H9 (cell line): ENCODE measurements at regions not wholly inside any gene's neighbourhood (a gene's known extent, or its start where the extent isn't known, plus 50 kb on each side); places are given as distances from the start of the nearest gene placed in this dataset.

Experiments
- DNase-seq: peaks from one replicate; pipeline ENCODE4 v3.0.0-alpha.2; 2017
- H2AFZ ChIP-seq: one replicate; pipeline ENCODE4 v1.6.1; 2013; ENCODE audit warnings: mild to moderate bottlenecking, low read length, control low read depth, moderate library complexity
- H2AK5ac ChIP-seq: 2 replicates; pipeline ENCODE4 v1.6.1; 2013; ENCODE audit warnings: low read length, control low read depth, mixed read lengths; ENCODE audit not compliant: insufficient read length
- H2BK120ac ChIP-seq: one replicate; pipeline ENCODE4 v1.6.1; 2013; ENCODE audit warnings: low read depth, mild to moderate bottlenecking, low read length, control low read depth, inconsistent platforms; ENCODE audit not compliant: poor library complexity, severe bottlenecking
- H2BK12ac ChIP-seq: 2 replicates; pipeline ENCODE4 v1.6.1; 2013; ENCODE audit warnings: low read length, control low read depth, mixed read lengths, low read depth; ENCODE audit not compliant: insufficient read length
- H2BK15ac ChIP-seq: 2 replicates; pipeline ENCODE4 v1.6.1; 2013; ENCODE audit warnings: low read depth, low read length, control low read depth
- H2BK20ac ChIP-seq: one replicate; pipeline ENCODE4 v1.6.1; 2013; ENCODE audit warnings: low read depth, mild to moderate bottlenecking, low read length, control low read depth, inconsistent platforms; ENCODE audit not compliant: poor library complexity, severe bottlenecking
- H2BK5ac ChIP-seq: 2 replicates; pipeline ENCODE4 v1.6.1; 2013; ENCODE audit warnings: low read length, control low read depth, mixed read lengths; ENCODE audit not compliant: insufficient read length
- H3K14ac ChIP-seq: 2 replicates; pipeline ENCODE4 v1.6.1; 2013; ENCODE audit warnings: low read length, control low read depth; ENCODE audit not compliant: insufficient read depth
- H3K18ac ChIP-seq: 2 replicates; pipeline ENCODE4 v1.6.1; 2013; ENCODE audit warnings: low read depth, mild to moderate bottlenecking, mixed read lengths, low read length, control low read depth; ENCODE audit not compliant: insufficient read length
- H3K23ac ChIP-seq: 2 replicates; pipeline ENCODE4 v1.6.1; 2013; ENCODE audit warnings: low read length, control low read depth, mixed read lengths, low read depth; ENCODE audit not compliant: insufficient read length
- H3K23me2 ChIP-seq: 2 replicates; pipeline ENCODE4 v1.6.1; 2013; ENCODE audit warnings: low read depth, mild to moderate bottlenecking, mixed read lengths, low read length, control low read depth; ENCODE audit not compliant: insufficient read length, poor library complexity, severe bottlenecking
- H3K27ac ChIP-seq: 2 replicates; pipeline ENCODE4 v1.5.1; 2013; ENCODE audit warnings: low read length, control low read depth, mixed read lengths, low read depth; ENCODE audit not compliant: insufficient read length
- H3K27me3 ChIP-seq: 2 replicates; pipeline ENCODE4 v1.6.1; 2013; ENCODE audit warnings: low read length, control low read depth, inconsistent platforms; ENCODE audit not compliant: insufficient read depth
- H3K4ac ChIP-seq: 2 replicates; pipeline ENCODE4 v1.6.1; 2013; ENCODE audit warnings: low read depth, mild to moderate bottlenecking, control low read depth, inconsistent platforms, low read length, moderate library complexity
- H3K4me1 ChIP-seq: 2 replicates; pipeline ENCODE4 v1.6.1; 2013; ENCODE audit warnings: low read length, control low read depth, inconsistent platforms; ENCODE audit not compliant: insufficient read depth
- H3K4me2 ChIP-seq: 2 replicates; pipeline ENCODE4 v1.6.1; 2013; ENCODE audit warnings: low read length, control low read depth, mixed read lengths; ENCODE audit not compliant: insufficient read length, insufficient read depth
- H3K56ac ChIP-seq: 2 replicates; pipeline ENCODE4 v1.6.1; 2013; ENCODE audit warnings: low read depth, mild to moderate bottlenecking, mixed read lengths, low read length, control low read depth; ENCODE audit not compliant: insufficient read length
- H3K79me1 ChIP-seq: 2 replicates; pipeline ENCODE4 v1.6.1; 2013; ENCODE audit warnings: low read depth, mild to moderate bottlenecking, moderate library complexity, low read length, control low read depth, inconsistent platforms; ENCODE audit not compliant: insufficient read depth, poor library complexity, severe bottlenecking
- H3K79me2 ChIP-seq: 2 replicates; pipeline ENCODE4 v1.6.1; 2013; ENCODE audit warnings: low read length, control low read depth, inconsistent platforms; ENCODE audit not compliant: insufficient read depth
- H3K9ac ChIP-seq: 2 replicates; pipeline ENCODE4 v1.6.1; 2013; ENCODE audit warnings: low read length, control low read depth, mixed read lengths; ENCODE audit not compliant: insufficient read length; ENCODE audit errors: extremely low read depth
- H3K9me3 ChIP-seq: one replicate; pipeline ENCODE4 v1.6.1; 2013; ENCODE audit warnings: low read depth, low read length, inconsistent platforms; ENCODE audit not compliant: control insufficient read depth
- H3T11ph ChIP-seq: one replicate; pipeline ENCODE4 v1.6.1; 2013; ENCODE audit warnings: mild to moderate bottlenecking, low read length, control low read depth, inconsistent platforms
- H4K20me1 ChIP-seq: one replicate; pipeline ENCODE4 v1.6.1; 2013; ENCODE audit not compliant: control insufficient read depth, insufficient read length, insufficient read depth
- H4K5ac ChIP-seq: 2 replicates; pipeline ENCODE4 v1.6.1; 2013; ENCODE audit warnings: low read depth, mild to moderate bottlenecking, mixed read lengths, low read length, control low read depth; ENCODE audit not compliant: insufficient read length
- H4K8ac ChIP-seq: replicated peaks from 2 replicates; pipeline ENCODE4 v1.6.1; 2013; ENCODE audit warnings: low read length, control low read depth, mixed read lengths, low read depth; ENCODE audit not compliant: insufficient read length
- H4K91ac ChIP-seq: 2 replicates; pipeline ENCODE4 v1.6.1; 2013; ENCODE audit warnings: low read depth, mild to moderate bottlenecking, moderate library complexity, mixed read lengths, low read length, control low read depth; ENCODE audit not compliant: insufficient read length
- H3K27ac Mint-ChIP-seq, 3 experiments: 2 replicates in 2 of 3; 3 replicates in 1 of 3; pipeline ENCODE4 v1.8.0; 2020 to 2021; ENCODE audit warnings: mixed read lengths in 3 of 3, mild to moderate bottlenecking in 1 of 3, moderate library complexity in 1 of 3
- H3K27me3 Mint-ChIP-seq: 2 replicates; pipeline ENCODE4 v1.8.0; 2021; ENCODE audit warnings: low read depth, mild to moderate bottlenecking, moderate library complexity, mixed read lengths
- H3K36me3 Mint-ChIP-seq, 3 experiments: 2 replicates in 2 of 3; 3 replicates in 1 of 3; pipeline ENCODE4 v1.8.0; 2020 to 2021; ENCODE audit warnings: low read depth in 3 of 3, mixed read lengths in 3 of 3; ENCODE audit not compliant: insufficient read depth in 1 of 3
- H3K4me1 Mint-ChIP-seq, 2 experiments: 2 replicates each; pipeline ENCODE4 v1.8.0; 2020; ENCODE audit warnings: mixed read lengths in 2 of 2
- H3K4me3 Mint-ChIP-seq, 2 experiments: 2 replicates in 1 of 2; 3 replicates in 1 of 2; pipeline ENCODE4 v1.8.0; 2020 to 2021; ENCODE audit warnings: mild to moderate bottlenecking in 2 of 2, mixed read lengths in 2 of 2, moderate library complexity in 1 of 2
- H3K9me3 Mint-ChIP-seq, 2 experiments: 2 replicates in 1 of 2; 3 replicates in 1 of 2; pipeline ENCODE4 v1.8.0; 2020; ENCODE audit warnings: mild to moderate bottlenecking in 2 of 2, mixed read lengths in 2 of 2, moderate library complexity in 1 of 2
- WGBS: extraction: QIAGEN DNeasy Blood & Tissue Kit; methylation state at CpG from one replicate; pipeline ENCODE4 v1.1.7; 2013; ENCODE audit warnings: missing lambda C conversion rate, low lambda C conversion rate, mixed read lengths; ENCODE audit not compliant: insufficient read length; ENCODE audit errors: extremely low coverage; 5-methylcytosine and 5-hydroxymethylcytosine counted together
- TF ChIP-seq, protein P1 (sequence below): fragments of 200-600 bp; sonication (generic); conservative IDR thresholded peaks from 3 replicates; pipeline ENCODE4 v1.8.0; 2021; ENCODE audit warnings: antibody characterized with exemption, mild to moderate bottlenecking

DNA sequence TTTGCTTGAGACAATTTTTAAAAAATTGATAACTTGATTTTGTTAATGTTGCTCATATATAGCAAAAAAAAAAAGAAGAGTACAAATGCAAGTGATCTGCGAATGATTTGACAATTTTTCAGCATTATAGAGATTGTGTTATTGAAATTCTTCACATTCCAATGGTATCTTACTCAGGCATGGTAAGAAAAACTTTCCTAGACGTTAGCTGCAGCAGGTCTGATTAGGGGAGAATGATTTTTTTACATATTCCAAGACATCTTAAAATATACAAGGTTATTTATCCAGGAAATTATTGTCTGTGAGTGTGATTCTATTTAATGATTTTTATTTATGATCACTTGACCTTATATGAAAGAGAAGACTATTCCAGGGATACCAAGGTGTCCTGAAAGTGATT lies 361.9 kb downstream of the MAT2B start:
- Histone ChIP-seq H3K56ac (no peak overlapping the region), H3K79me2 (no peaks in the 10 kb centered on the region), H2AFZ (no peak overlapping the region), H3K18ac (no peak overlapping the region), H3K14ac (no peak overlapping the region), H3K9me3 (no peaks in the 10 kb centered on the region), H4K91ac (no peak overlapping the region), H2AK5ac (no peak overlapping the region), H2BK5ac (no peak overlapping the region), H4K8ac (no peak overlapping the region), H4K5ac (no peak overlapping the region), H3K4ac (no peak overlapping the region), H3K79me1 (no peaks in the 10 kb centered on the region), H2BK15ac (no peak overlapping the region), H4K20me1 (no peaks in the 10 kb centered on the region), H2BK12ac (no peak overlapping the region), H3K23ac (no peak overlapping the region), H3K9ac (no peak overlapping the region), H3K4me1 (no peaks in the 10 kb centered on the region; the same call in 1 of the 2 replicates), H3K27me3 (no peaks in the 10 kb centered on the region), H2BK120ac (no peak overlapping the region), H3K27ac (no peak overlapping the region), H2BK20ac (no peak overlapping the region), H3K23me2 (no peaks in the 10 kb centered on the region), H3K4me2 (no peak overlapping the region), H3T11ph (no peak overlapping the region)
- Mint-ChIP-seq H3K4me3 (no peak overlapping the region), H3K9me3 (no peaks in the 10 kb centered on the region), H3K4me1 (peaks cover 13% of the 10 kb centered on the region in 2 experiments), H3K36me3 (no peaks in the 10 kb centered on the region), H3K27me3 (no peaks in the 10 kb centered on the region), H3K27ac (no peak overlapping the region)
- TF ChIP-seq, protein P1, sequence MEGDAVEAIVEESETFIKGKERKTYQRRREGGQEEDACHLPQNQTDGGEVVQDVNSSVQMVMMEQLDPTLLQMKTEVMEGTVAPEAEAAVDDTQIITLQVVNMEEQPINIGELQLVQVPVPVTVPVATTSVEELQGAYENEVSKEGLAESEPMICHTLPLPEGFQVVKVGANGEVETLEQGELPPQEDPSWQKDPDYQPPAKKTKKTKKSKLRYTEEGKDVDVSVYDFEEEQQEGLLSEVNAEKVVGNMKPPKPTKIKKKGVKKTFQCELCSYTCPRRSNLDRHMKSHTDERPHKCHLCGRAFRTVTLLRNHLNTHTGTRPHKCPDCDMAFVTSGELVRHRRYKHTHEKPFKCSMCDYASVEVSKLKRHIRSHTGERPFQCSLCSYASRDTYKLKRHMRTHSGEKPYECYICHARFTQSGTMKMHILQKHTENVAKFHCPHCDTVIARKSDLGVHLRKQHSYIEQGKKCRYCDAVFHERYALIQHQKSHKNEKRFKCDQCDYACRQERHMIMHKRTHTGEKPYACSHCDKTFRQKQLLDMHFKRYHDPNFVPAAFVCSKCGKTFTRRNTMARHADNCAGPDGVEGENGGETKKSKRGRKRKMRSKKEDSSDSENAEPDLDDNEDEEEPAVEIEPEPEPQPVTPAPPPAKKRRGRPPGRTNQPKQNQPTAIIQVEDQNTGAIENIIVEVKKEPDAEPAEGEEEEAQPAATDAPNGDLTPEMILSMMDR, result no peak
- DNase-seq, result no peak
- no CpG with 5 or more reads among the region's 2 CpGs for WGBS
